A673 (cell line): ENCODE measurements at regions not wholly inside any gene's neighbourhood (a gene's known extent, or its start where the extent isn't known, plus 50 kb on each side); places are given as distances from the start of the nearest gene placed in this dataset.

Experiments
- EZH2 ChIP-seq: fragments of 200-600 bp; sonication (generic); IDR thresholded peaks from 2 replicates; pipeline ENCODE4 v1.6.1; 2017; ENCODE audit warnings: borderline replicate concordance, low read depth, mild to moderate bottlenecking, mixed read lengths, antibody characterized with exemption, low read length; ENCODE audit not compliant: poor library complexity, severe bottlenecking
- TF ChIP-seq, protein P1 (sequence below): fragments of 300-800, 200-600 bp; sonication (generic); conservative IDR thresholded peaks from 2 replicates; pipeline ENCODE4 v1.5.1; 2017; ENCODE audit warnings: low read depth, mild to moderate bottlenecking, antibody characterized with exemption, low read length, moderate library complexity, mixed read lengths

DNA sequence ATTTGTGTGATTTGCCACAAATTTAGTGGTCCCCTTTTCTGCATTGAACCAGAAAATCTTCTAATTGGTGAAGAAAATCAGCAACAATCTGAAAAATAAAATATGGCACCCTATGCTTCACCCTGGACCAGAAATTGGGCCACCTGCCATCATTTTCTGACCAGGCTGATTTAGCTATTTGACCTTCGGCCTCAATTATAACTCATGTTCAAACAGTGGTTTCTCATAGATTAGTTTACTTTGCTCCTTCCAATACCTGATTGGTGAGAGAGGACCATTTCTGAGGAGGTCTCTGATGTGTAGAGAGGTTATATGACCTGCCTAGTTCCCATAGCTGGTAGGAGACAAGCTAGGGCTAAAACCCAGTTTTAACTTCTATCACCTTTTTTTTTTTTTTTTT, 59.0 kb downstream of the PTTG1 start:
- TF ChIP-seq, protein P1, sequence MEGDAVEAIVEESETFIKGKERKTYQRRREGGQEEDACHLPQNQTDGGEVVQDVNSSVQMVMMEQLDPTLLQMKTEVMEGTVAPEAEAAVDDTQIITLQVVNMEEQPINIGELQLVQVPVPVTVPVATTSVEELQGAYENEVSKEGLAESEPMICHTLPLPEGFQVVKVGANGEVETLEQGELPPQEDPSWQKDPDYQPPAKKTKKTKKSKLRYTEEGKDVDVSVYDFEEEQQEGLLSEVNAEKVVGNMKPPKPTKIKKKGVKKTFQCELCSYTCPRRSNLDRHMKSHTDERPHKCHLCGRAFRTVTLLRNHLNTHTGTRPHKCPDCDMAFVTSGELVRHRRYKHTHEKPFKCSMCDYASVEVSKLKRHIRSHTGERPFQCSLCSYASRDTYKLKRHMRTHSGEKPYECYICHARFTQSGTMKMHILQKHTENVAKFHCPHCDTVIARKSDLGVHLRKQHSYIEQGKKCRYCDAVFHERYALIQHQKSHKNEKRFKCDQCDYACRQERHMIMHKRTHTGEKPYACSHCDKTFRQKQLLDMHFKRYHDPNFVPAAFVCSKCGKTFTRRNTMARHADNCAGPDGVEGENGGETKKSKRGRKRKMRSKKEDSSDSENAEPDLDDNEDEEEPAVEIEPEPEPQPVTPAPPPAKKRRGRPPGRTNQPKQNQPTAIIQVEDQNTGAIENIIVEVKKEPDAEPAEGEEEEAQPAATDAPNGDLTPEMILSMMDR = no peak
- TF ChIP-seq EZH2 = no peak
